ENCODE measurements at regions not wholly inside any gene's neighbourhood (a gene's known extent, or its start where the extent isn't known, plus 50 kb on each side); places are given as distances from the start of the nearest gene placed in this dataset.

- Histone ChIP-seq H3K79me2 (ENCODE audit: insufficient read depth, low read length) (no peaks in the 10 kb centered on the region), H3K27ac (ENCODE audit: extremely low read length, insufficient read depth, low read length) (no peak overlapping the region), H4K20me1 (ENCODE audit: insufficient read depth, low read length) (no peaks in the 10 kb centered on the region), H3K27me3 (ENCODE audit: control insufficient read depth in 1 of 2, insufficient read depth in 2 of 2, low read length in 2 of 2) (no peaks in the 10 kb centered on the region), H3K36me3 (replicated peaks in 1 of 2; ENCODE audit: control insufficient read depth in 1 of 2, insufficient read depth in 2 of 2, low read length in 2 of 2) (no peaks in the 10 kb centered on the region), H3K9ac (ENCODE audit: insufficient read depth, low read depth, low read length) (no peak overlapping the region), H3K4me1 (ENCODE audit: insufficient read depth, low read length) (no peaks in the 10 kb centered on the region), H3K4me2 (ENCODE audit: low read depth, low read length) (no peak overlapping the region), H3K4me3 (replicated peaks in 1 of 3; ENCODE audit: insufficient read depth in 1 of 3, low read depth in 2 of 3, low read length in 3 of 3) (no peak overlapping the region), H3K9me3 (ENCODE audit: low read length) (no peaks in the 10 kb centered on the region; the same call in 1 of the 2 replicates), H2AFZ (ENCODE audit: low read length) (no peak overlapping the region)
- CTCF ChIA-PET (ENCODE audit: low intra/inter-chr PET ratio, low total read pairs) = no interaction called here
- BruUV-seq (replicated peaks) = no TSS peak
- DNase-seq (ENCODE audit: low spot score) = no peak
- POLR2A ChIA-PET = no interaction called here
- no peak for ATAC-seq
- WGBS (ENCODE audit: low lambda C conversion rate) = 11% methylated on average over 1 of the region's 1 CpG
- intact Hi-C loops (cut with micrococcal nuclease; ENCODE audit: unreplicated experiment) (no loop called here), in situ Hi-C loops (cut with HindIII; ENCODE audit: extremely low pct_ligation_motif_present, low pct_unique_long_range_greater_than_20kb) (no loop called here)
- no peak for FAIRE-seq
- TF ChIP-seq TFDP1 (CRISPR knock-in tag; IDR thresholded peaks at IDR 0.05; ENCODE audit: borderline replicate concordance) (no peak), ZBTB43 (CRISPR knock-in tag; conservative IDR thresholded peaks at IDR 0.05) (no peak), MXD1 (CRISPR knock-in tag; IDR thresholded peaks at IDR 0.05) (no peak), RFX1 (IDR thresholded peaks at IDR 0.05) (no peak), DBP (CRISPR knock-in tag; IDR thresholded peaks at IDR 0.05; ENCODE audit: not compliant biosample characterization) (no peak), ATAD3A (CRISPR knock-in tag; IDR thresholded peaks at IDR 0.05) (no peak), JARID2 (CRISPR knock-in tag; IDR thresholded peaks at IDR 0.05; ENCODE audit: insufficient replicate concordance) (no peak), NFKB2 (CRISPR knock-in tag; IDR thresholded peaks at IDR 0.05; ENCODE audit: borderline replicate concordance) (no peak), NR2F2 (IDR thresholded peaks at IDR 0.05; ENCODE audit: borderline replicate concordance, low read depth) (no peak), SATB2 (CRISPR knock-in tag; IDR thresholded peaks at IDR 0.05) (no peak), MTA1 (CRISPR knock-in tag; IDR thresholded peaks at IDR 0.05; ENCODE audit: borderline replicate concordance) (no peak), ZNF770 (CRISPR knock-in tag; IDR thresholded peaks at IDR 0.05) (no peak), POLR2AphosphoS2 (IDR thresholded peaks at IDR 0.05; ENCODE audit: low read depth, low read length) (no peak), ZNF235 (CRISPR knock-in tag; IDR thresholded peaks at IDR 0.05; ENCODE audit: borderline replicate concordance) (no peak)
- TF ChIP-seq, protein P1, sequence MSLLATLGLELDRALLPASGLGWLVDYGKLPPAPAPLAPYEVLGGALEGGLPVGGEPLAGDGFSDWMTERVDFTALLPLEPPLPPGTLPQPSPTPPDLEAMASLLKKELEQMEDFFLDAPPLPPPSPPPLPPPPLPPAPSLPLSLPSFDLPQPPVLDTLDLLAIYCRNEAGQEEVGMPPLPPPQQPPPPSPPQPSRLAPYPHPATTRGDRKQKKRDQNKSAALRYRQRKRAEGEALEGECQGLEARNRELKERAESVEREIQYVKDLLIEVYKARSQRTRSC (CRISPR knock-in tag; IDR thresholded peaks at IDR 0.05; ENCODE audit: low read depth) = no peak
These were observed 1571.2 kb upstream of the C9orf72 start for GRCh38 chr9:29144476-29144875.
